Cardiac septum (tissue), 1 donor: ENCODE measurements at regions not wholly inside any gene's neighbourhood (a gene's known extent, or its start where the extent isn't known, plus 50 kb on each side); places are given as distances from the start of the nearest gene placed in this dataset.
"Not testable (repeated sequence)": the region's sequence is repeated elsewhere in the genome, so short reads cannot be mapped to it uniquely, and the experiment has no call there.

ENCODE experiments used
- DNase-seq: peaks from one replicate; pipeline ENCODE4 v3.0.0-alpha.2; 2020; ENCODE audit warnings: low spot score
- intact Hi-C: fragments of 100-400 bp; cut with DNase I; formaldehyde crosslinking; loops from one replicate; pipeline ENCODE4 v1.14.0; 2022
- donor health status: DM: no; HTN: no; CAD: no.

- intact Hi-C loops = no loop called here
- no peak for DNase-seq
Measured at GRCh38 chr6:4377603-4378002, 242.2 kb upstream of the ECI2 start.

GRCh38 chr6:4374216-4374615 lies 238.8 kb upstream of the ECI2 start:
- intact Hi-C loops = no loop called here
- no peak for DNase-seq

- intact Hi-C loops = no loop called here
- DNase-seq = no peak
Measured at GRCh38 chr6:4372866-4373265, 237.5 kb upstream of the ECI2 start.

GRCh38 chr6:4371207-4371921 lies 236.0 kb upstream of the ECI2 start:
- intact Hi-C loops = loop anchor here (2.0 kb wide), 1 partner anchor 31 kb away; no protein-coding TSS in a partner anchor
- no peak for DNase-seq

- no peak for DNase-seq
- intact Hi-C loops = loop anchor here (2.0 kb wide), 1 partner anchor 33 kb away; no protein-coding TSS in a partner anchor
Measured at GRCh38 chr6:4370066-4370465, 234.7 kb upstream of the ECI2 start.

GRCh38 chr6:4369616-4370015 lies 234.2 kb upstream of the ECI2 start:
- intact Hi-C loops = loop anchor here (2.0 to 5.0 kb wide), 2 partner anchors 33 to 93 kb away; no protein-coding TSS in a partner anchor
- no peak for DNase-seq

GRCh38 chr6:4368649-4369048 lies 233.3 kb upstream of the ECI2 start:
- intact Hi-C loops = loop anchor here (5.0 kb wide), 1 partner anchor 94 kb away; no protein-coding TSS in a partner anchor

GRCh38 chr6:4367643-4368042 lies 232.3 kb upstream of the ECI2 start:
- DNase-seq = no peak
- intact Hi-C loops = loop anchor here (5.0 kb wide), 1 partner anchor 95 kb away; no protein-coding TSS in a partner anchor

More at GRCh38 chr6:4368649-4369048, 233.3 kb upstream of the ECI2 start:
- DNase-seq = no peak

GRCh38 chr6:4366635-4367395 lies 231.4 kb upstream of the ECI2 start:
- intact Hi-C loops = loop anchor here (5.0 kb wide), 1 partner anchor 95 kb away; no protein-coding TSS in a partner anchor
- DNase-seq = no peak

GRCh38 chr6:4365686-4366085 lies 230.3 kb upstream of the ECI2 start:
- no peak for DNase-seq
- intact Hi-C loops = loop anchor here (5.0 kb wide), 1 partner anchor 97 kb away; no protein-coding TSS in a partner anchor

- no peak for DNase-seq
- intact Hi-C loops = loop anchor here (5.0 kb wide), 1 partner anchor 98 kb away; no protein-coding TSS in a partner anchor
Measured at GRCh38 chr6:4364711-4365110, 229.3 kb upstream of the ECI2 start.

- intact Hi-C loops = no loop called here
- DNase-seq = no peak
Measured at GRCh38 chr6:4364172-4364571, 228.8 kb upstream of the ECI2 start.

GRCh38 chr6:4363656-4364055 lies 228.3 kb upstream of the ECI2 start:
- intact Hi-C loops = no loop called here
- no peak for DNase-seq

- DNase-seq = no peak
- intact Hi-C loops = no loop called here
Measured at GRCh38 chr6:4362326-4362725, 227.0 kb upstream of the ECI2 start.

GRCh38 chr6:4360920-4361319 lies 225.5 kb upstream of the ECI2 start:
- intact Hi-C loops = no loop called here
- DNase-seq = no peak

- no peak for DNase-seq
- intact Hi-C loops = loop anchor here (5.0 to 10.0 kb wide), 4 partner anchors 43 to 446 kb away; partner anchors contain the start of gene CDYL
Measured at GRCh38 chr6:4359108-4359730, 223.8 kb upstream of the ECI2 start.

- DNase-seq = peak; percentile 94
- intact Hi-C loops = loop anchor here (5.0 to 10.0 kb wide), 4 partner anchors 44 to 446 kb away; partner anchors contain the start of gene CDYL
Measured at GRCh38 chr6:4358414-4359107, 223.2 kb upstream of the ECI2 start.

GRCh38 chr6:4357660-4358152 lies 222.3 kb upstream of the ECI2 start:
- intact Hi-C loops = loop anchor here (5.0 to 10.0 kb wide), 4 partner anchors 45 to 447 kb away; partner anchors contain the start of gene CDYL
- not testable (repeated sequence) for DNase-seq
